SK-N-DZ (cell line): ENCODE measurements at regions not wholly inside any gene's neighbourhood (a gene's known extent, or its start where the extent isn't known, plus 50 kb on each side); places are given as distances from the start of the nearest gene placed in this dataset.
"Not testable (repeated sequence)": the region's sequence is repeated elsewhere in the genome, so short reads cannot be mapped to it uniquely, and the experiment has no call there.

ENCODE experiments used
- DNase-seq: peaks from one replicate; pipeline ENCODE4 v3.0.0-alpha.2; 2015; ENCODE audit warnings: low spot score

GRCh38 chr11:134598368-134598767 is 186.3 kb upstream of the B3GAT1 start:
- DNase-seq: no peak

- DNase-seq: no peak
These were observed 185.4 kb upstream of the B3GAT1 start for GRCh38 chr11:134597452-134597851.

DNA sequence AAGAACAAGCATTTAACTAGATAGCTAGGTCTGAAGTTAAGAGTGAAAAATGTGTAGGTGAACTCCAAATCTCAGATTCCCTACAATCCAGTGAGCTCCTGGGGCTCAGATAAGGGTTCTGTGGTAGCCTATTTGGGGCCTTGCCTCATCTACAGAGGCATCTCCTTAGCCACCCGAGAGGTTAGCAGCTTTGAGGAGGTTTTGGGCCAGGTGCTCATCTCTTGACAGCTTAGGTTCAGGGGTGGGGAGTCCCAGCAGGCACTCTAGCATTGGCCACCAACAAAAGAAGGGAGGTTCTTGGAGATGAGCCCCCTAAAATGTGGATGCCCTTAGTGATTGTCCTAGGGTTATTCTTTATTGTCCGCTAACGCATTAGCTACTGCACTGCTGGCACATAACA is 184.4 kb upstream of the B3GAT1 start:
- DNase-seq: no peak

- DNase-seq: no peak
These were observed 180.4 kb upstream of the B3GAT1 start for GRCh38 chr11:134592391-134592990.

DNA sequence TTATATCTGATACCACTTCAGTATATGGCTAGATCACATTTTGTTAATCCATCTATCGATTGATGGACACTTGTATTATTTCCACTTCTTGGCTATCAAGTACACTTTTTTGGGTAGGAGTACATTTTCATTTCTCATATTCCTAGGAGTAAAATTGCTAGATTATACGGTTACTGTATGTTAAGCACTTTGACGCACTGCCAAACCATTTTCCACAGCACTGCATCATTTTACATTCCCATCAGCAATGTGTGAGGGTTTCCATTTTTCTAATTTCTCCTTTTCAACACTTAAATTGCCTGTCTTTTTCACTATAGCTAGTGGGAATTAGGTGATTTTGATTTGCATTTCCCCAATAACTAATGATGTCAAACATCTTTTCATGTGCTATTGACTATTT is 179.3 kb upstream of the B3GAT1 start:
- DNase-seq: no peak

- no peak for DNase-seq
These were observed 177.1 kb upstream of the B3GAT1 start for GRCh38 chr11:134589129-134589528.

- not testable (repeated sequence) for DNase-seq
These were observed 176.5 kb upstream of the B3GAT1 start for GRCh38 chr11:134588460-134589110.

DNA sequence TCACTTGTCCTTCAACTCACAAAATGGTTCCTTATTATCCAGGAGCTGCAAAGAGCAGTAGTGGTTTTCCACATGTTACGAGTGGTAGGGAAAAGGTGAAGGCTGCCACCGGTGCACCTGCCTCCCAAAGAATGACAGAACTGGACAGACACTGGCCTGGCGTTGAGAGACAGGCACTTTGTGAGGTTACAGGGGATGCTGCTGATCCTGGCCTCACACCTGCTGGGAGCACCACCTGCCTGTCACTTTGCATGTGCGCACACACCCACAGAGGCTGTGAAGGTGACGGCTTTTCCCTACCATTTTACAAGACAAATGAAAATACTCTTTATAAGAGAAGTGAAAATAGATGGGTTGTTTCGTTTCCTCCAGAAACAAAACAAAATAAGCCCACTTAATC is 175.3 kb upstream of the B3GAT1 start:
- no peak for DNase-seq

- no peak for DNase-seq
These were observed 174.7 kb upstream of the B3GAT1 start for GRCh38 chr11:134586726-134587125.

GRCh38 chr11:134585666-134586610 is 173.9 kb upstream of the B3GAT1 start:
- DNase-seq: no peak

DNA sequence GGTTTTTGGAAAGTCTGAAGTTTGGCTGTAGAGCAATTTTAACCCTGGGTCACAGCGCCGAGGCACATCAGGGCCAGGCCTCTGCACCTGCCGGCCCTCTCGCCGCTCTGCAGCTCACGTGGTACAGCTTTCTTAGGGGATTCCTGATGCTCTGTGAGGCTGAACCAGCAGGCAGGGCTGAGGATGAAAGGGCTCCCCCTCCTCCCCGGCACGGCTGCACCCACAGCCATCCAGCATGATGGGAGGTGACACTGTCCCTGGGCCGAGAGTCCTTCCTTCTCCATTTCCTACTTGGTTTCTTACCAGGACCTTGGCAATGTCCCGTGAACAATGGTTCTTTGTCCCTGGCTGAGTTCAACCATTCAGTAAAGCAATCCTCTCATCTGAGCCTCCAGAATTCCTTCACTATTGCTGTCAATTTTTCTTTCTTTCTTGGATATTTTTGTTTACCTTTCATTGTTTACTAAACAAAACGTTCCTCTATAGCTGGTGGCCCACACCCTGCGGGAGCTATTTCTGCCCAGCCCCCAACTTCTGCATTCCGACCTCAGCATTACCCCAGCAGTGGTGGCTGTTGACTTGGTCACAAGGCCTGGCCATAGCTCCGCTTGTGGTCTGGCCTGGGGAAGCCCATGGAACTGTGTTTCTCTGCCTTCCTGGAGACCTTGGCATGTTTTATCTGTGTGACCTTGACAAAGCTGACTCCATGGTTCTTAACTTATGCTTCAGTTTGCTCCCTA is 172.8 kb upstream of the B3GAT1 start:
- DNase-seq: no peak

DNA sequence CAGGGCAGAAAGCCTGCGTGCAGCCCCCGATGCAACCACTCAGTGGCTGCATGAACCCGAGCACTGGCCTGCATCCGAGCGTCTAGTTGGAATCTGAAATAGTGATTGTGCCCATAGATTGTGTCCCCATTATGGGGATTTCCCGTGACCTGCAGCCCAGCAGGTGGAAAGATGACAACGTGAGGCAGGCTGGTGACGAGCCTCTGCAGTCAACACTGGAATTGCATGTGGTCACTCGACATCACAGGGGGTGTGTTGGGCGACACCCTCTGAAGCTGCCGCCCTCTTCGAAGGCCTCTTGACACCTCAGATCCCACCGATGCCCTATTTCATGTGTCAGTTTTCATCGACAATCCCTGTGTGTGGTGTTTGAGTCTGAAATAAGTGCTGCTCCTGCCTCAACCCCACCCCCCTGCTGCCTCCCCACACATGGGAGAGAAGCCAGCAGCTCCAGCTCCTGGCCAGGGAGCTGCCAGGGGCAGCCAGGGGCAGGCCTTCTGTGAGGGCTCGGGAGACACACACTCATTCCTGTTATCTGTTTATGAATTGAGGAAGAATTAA is 172.0 kb upstream of the B3GAT1 start:
- no peak for DNase-seq

GRCh38 chr11:134583397-134583990 is 171.5 kb upstream of the B3GAT1 start:
- no peak for DNase-seq

- DNase-seq: no peak
These were observed 170.7 kb upstream of the B3GAT1 start for GRCh38 chr11:134582770-134583095.

DNA sequence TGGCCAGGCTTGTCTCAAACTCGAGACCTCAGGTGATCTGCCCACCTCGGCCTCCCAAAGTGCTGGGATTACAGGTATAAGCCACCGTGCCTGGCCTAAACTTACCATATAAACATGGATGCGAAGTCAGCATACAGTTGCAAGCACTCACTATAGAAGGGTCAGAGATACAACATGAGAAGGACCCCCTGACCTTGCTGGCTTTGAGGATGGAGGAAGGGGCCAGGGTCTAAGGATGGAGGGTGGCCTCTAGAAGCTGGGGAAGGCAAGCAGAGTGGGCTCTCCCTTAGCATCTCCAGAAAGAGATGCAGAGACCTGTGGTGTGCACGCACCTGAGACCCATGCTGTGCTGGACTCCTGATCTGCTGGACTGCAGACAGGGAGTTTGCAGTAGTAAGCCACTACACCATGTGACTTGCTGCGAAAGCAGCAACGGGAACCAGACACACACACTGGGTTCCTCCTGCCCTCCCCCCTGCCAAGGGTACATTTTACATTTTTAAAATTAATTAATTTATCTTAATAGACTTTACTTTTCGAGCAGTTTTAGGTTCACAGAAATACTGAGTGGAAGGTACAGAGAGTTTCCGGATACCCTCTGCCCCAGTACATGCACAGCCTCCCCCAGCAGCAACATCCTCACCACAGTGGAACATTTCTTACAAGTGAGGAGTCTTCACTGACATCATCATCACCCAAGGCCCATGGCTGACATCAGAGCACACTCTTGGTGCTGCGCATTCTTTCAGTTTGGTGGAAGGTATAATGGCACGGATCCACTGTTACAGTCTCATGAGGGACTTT is 170.1 kb upstream of the B3GAT1 start:
- no peak for DNase-seq

- no peak for DNase-seq
These were observed 169.1 kb upstream of the B3GAT1 start for GRCh38 chr11:134581121-134581626.

GRCh38 chr11:134580610-134580975 is 168.6 kb upstream of the B3GAT1 start:
- no peak for DNase-seq

DNA sequence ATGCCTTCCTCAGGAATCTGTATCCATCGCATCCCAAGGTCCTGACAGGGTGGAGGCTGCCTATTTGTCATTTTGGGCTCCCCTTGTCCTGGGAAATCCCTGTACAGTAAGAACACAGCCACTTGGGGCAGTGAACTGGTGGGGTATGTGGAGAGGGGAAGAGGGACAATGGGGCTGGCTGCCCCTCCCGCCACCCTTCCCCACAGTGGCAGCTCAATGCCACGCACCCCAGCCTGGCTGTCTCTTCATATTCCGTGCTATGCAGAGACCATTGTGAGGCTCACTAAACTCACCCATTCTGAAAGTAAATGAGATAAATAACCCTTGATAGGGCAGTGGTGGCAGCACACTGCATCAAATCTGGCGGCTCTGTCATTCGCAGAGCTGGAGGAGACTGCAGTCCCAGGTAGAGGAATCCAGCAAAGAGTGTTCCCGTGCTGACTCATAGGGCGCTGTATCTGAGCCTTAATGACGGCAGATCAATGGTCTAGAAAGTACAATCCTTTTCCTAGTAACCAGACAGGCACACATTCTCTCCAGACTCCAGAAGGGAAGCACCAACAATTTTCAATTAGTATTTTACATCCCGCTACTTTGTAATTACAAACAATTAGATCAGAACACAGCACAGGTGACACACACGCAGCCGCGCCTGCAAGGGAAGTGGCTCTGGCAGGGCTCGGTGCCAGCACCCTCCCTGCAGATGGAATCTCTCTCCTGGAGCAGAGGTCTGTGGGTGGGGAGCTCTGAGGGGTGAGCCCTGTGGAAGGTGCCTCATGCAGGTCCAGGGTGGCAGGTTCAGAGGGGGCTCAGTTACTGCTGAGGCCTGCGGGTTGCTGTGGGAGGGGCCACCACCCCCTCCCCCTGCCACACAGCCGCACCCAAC is 167.9 kb upstream of the B3GAT1 start:
- no peak for DNase-seq
